Suppressor macrophage treated with lipopolysaccharide for 1 hour (primary cell): ENCODE measurements at regions not wholly inside any gene's neighbourhood (a gene's known extent, or its start where the extent isn't known, plus 50 kb on each side); places are given as distances from the start of the nearest gene placed in this dataset.

Experiments
- DNase-seq, 3 donors: peaks; one replicate each; pipeline ENCODE4 v3.0.0-alpha.2; 2020 to 2022

DNA sequence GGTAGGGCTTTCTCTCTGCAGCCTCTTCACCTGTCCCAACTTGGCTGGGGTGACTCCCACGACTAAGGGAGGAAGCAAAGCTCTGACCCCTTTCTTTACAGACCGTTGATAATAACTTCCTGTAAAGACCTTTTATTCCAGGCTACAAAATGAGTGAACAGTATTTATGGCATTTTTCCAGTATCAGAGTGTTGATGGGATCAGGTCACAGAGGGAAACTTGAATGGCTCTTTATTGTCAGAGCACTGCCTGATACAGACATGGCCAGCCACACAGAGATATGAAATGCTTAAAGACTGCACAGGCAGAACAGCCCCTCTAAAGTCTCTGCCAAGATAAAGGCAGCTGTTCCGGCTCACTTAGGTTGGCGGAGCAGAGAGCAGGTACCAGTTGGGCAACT lies 1033.9 kb upstream of the NR2F2 start:
- DNase-seq, result no peak

DNA sequence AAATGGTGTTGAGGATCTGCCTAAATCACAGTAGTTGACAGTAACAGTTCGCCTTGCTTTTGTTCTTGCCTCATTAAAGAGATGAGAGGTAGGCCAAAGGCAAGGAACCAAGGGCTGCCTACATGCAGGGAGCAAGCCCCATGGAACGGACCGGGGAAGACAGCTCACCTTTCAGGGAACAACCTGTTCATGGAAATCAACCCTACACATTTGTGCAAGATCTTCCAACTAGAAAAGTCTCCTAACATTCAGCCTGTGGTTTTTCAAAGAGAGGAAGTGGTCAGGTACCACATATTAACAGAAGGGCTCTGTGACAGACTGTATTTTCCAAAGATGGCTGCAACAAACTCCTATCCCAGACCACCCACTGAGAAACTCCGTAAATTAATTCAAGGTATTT lies 1031.8 kb upstream of the NR2F2 start:
- no peak for DNase-seq

DNA sequence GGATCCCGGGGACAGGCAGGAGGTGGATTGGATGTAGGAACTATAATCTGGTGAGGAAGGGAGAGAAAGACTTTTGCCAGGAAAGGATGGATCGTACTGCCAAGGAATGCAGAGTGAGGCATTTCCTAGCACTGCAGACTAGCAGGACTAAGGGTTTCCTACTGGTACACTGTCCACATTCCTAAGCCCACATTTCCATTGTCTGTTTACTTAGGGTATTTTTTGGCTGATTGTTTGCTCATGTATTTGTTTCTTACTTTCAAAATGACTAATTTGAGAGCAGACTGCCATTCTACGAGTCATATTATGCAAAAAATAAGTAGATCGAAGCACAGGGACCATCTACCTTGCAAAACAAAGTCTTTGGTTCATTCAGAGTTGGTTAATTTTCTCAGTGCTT lies 1029.5 kb upstream of the NR2F2 start:
- no peak for DNase-seq

DNA sequence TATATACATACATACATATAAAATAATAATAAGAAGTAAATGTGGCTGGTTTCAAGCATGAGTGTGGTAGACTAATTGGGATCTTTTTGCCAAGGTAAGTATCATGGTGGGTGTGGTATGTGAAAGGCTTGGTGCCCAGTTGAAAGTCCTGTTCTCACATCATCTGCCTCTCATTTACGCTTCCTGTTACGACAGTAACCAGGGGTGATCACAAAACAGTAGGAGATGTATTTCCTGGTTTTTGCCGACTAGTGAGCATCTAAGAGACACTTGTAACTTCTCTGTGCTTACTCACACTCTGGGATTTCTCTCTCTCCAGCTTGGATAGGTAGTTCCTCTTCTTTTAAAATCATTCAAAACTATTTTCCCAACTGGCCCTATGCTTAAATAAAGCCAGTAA lies 1028.3 kb upstream of the NR2F2 start:
- no peak for DNase-seq

DNA sequence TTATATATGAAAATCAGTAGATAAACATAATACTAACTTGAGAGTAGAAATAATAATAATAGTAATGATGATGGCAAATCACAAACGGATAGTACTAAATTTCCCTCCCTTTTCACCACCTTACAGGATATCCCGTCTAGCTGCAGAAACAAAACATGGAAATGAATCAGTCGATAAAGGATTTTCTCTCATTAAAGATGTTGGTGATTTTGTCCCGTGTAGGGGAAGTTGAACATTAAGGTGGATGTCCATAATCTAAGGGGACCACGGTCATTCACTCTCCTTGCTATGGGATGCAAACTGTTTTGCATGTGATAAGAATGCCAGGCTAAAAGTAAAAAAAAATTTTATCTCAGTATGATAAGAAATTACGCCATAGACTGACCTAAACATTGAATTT lies 1027.7 kb upstream of the NR2F2 start:
- DNase-seq, result no peak

DNA sequence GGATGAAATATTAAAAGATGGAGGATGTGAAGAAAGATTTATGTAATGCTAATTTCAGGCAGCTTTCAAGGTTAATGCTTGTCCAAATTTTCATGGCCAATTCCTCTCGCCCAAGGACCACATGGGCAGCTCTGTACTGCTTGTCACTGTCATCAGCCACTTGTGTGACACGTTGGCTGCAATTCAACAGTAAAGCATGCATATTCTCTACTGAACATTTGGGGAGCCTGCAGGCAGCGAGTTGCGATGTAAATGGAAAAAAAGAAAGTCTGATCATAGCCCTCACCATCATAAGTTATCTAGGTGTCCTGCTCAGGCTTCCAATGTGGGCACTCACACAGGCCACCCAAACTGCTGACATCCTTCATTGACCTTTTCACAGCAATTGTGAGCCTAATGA lies 1026.8 kb upstream of the NR2F2 start:
- DNase-seq, result no peak

DNA sequence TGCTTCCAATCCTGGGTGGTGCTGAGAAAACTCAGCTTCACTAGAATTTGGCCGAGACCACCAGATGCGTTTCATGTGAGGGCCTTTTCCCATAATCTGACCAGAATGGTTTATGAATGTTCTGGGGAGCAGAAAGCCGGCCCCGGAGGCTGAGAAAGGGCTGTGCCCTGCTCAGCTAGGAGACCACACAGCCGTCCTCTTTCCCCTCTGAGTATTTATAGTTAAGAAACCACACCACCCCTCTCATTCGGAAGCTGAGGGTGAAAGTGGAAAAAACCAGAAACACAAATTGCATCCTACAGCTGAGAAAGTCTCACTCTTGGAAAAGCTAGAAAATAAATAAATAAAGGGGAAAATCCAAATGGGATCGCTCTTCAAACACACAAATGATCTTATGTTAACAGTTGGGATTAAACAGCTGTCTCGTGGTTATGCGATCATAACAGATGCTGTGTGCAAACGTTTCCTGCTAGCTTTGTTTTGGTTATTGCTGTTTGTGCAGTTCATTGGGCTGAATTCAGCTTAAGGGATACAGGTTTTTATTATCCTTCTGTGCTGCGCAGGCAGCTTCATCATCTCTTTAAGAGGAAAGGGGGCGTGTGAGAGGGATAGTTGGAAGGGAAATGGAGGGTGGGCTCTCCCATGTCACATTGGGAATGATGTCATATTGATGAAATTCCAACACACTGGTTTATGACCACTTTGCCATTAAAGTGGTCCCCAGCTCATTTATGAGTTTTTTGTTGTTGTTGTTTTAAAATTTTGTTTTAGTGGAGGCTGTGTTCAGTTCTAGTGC lies 1026.2 kb upstream of the NR2F2 start:
- DNase-seq, result no peak

DNA sequence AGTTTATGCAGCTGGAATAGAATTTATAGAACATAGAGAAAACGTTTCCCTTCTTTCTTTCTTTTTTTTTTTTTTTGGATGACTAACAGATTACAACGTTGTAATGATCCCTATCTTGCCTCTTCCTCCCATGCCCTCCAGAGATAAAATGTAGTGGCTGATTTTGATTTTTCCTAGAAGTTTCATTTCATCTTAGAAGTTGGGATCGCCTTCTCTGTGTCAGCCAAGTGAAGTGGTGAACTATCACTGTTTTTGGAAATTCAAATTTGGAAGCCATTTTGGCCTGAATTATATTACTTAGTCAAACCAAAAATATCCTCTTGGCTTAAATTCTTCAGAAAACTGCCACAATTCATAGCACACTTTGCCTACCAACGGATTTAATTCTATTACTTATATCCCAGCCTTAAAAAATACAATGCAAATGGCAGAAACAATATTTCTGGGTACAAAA lies 1025.5 kb upstream of the NR2F2 start:
- DNase-seq, result no peak

DNA sequence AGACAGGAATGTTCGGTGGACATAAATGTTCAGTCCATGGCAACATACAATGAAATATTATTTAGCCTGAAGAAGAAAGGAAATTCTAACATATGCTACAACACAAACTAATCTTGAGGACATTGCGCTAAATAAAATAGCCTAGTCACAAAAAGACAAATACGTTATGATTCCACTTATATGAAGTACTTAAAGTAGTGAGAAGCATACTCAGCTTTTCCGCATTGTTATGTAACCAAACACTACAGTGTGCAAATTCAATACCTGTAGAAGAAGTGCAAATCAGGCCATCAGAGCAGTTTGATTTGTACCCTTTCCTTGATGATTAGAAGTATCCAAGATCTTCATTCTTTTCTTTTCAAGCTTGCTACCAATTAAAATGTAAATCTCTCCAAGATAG lies 1023.4 kb upstream of the NR2F2 start:
- DNase-seq, result no peak

DNA sequence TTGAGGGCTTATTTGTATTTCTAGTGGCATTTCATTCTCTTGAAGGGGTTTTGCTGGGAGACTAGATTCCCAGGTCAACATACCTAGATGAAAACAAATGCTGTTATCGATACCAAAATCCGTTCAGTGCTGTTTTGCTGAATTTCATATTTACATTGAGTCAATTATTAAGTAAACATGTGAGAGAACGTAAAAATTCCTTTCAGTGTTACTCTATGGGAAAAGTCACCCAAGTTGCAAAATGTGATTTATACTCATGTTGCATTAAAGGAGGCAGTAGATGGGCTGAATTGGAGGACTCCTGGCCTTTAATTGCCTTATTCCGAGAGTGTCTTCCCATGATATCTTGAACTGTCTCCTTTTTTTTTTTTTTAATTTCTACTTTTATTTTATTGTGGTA lies 1011.3 kb upstream of the NR2F2 start:
- DNase-seq, result no peak

DNA sequence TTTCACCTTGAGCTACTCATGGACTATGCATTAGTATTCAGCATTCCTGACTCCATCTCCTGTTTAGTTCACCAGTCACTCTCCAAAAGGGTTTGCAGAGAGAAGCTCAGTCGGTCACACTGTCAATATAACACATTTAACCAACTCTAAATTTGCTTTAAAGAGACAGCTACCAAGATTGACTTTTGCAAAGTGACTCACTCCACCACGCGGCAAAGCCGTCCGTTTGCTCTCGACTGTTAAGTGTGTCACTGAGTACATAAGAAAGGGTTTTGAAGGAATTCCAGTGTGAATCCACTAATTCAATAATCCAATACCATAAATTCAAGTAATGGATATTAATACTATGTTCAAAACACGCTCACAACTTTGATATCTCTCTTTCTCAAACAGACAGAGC lies 1006.7 kb upstream of the NR2F2 start:
- no peak for DNase-seq

DNA sequence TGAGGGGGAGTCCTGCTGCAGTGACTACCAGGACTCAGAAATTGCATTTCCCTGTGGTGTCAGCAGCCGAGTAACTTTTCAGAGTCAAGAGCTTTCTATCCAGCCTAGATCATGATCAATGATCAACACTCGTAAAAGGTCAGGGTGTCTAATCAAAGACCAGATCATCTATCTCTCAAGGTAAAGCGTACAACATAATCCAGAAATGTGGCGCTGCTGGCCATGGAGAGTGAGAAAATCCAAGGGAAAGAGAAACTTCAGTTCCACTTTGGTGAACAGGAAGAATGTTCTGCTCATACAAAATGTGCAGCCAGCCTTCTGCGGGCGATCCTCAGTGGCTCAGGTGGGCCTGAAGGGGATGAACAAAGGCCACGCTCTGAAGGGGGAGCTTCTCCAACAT lies 1005.8 kb upstream of the NR2F2 start:
- no peak for DNase-seq

DNA sequence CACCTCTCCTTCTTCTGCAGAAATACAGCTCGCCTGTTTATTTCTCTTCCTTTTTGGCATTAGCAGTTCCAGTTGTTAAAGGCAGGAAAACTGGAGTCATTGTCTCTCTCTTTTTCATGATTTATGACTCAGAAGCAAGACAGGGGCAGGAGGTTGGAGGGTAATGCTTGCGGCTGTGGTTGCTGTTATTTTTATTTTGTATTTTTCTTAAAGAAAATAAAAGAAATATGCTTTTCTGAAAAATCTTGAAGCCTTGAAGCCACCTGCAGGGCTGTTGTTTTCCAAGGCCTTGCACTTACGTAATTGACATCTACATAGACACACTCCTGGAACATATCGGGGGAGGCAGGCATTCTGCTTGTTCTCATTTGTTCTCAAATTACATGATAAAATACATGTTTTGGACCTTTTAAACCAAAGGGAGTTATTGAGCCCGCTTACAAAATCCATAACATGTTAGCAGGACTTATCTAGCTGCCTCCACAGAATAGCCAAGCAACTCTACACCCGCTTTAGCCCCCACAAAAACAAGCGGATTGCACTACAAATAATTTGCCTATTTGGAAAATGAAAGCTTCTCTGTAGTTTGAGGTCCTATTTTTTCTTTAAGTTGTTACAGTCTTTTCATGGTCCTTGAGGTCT lies 1004.6 kb upstream of the NR2F2 start:
- DNase-seq, result no peak

DNA sequence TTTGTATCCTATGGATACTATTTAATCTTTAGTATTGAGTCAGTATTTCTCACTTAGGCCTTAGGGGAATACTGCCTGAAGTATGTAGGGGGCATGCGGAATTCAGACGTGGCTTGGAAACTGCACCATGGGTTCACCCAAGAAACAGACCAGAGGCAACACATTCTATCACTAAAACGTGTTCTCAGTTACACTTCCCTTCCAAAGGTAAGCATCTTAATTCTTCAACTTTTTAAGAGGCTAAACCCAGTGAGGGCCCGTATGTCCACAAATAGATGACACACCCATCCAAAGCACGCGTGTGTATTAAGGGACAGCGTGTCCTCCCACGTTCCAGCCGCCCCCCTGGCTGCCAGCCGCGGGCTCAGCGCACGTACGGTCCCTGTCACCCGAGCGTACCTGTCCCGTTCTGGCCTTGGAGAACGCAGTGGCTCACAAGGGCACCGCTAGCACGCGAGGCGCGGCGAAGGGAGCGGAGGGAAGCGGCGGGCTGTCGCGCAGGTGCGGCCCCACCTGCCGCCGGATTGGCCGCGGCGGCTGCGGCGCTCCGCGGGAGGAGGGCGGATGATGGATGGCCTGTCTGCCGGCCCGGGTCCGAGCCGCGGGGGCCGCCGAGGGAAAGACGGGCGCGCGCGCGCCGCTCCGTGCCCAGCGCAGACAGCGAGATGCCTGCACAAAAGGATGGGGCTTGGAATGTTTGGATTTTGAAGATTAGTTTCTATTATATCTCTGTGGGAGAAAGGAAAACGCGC lies 1003.9 kb upstream of the NR2F2 start:
- DNase-seq, result no peak

DNA sequence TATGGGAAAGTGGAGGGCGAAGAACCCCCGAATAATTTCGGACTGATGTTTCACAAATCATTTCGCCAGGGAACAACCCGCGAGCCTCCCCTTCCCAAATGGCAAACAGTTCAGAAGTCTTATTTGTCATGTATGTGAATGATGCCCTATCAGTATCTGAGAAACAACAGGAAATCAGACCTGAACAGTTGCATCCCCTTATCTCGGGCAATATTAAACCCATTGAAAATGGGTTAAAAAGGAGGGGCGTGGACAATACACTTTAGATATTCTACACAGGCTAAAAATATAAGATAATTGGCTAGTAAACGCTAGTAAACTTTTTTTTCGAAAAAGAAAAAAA lies 1003.3 kb upstream of the NR2F2 start:
- no peak for DNase-seq

DNA sequence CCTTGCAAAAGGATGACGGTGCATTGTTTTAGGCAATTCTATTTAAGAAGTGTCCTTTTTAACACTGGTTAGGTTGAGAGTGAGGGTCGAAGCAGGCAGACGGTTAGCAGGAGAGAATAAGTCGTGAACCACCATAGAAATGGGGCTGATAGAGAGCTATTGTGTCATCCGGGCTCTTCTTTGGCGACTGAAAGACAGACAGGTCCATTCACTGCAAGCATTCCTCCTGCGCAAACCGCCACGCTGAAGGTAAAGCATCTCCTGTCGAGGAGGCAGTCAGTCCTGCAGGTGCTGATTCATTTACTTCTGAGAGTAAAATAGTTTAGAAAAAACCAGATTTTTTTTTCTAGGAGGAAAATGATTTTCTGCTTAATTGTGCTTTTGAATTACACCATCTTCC lies 1002.8 kb upstream of the NR2F2 start:
- DNase-seq, result no peak

DNA sequence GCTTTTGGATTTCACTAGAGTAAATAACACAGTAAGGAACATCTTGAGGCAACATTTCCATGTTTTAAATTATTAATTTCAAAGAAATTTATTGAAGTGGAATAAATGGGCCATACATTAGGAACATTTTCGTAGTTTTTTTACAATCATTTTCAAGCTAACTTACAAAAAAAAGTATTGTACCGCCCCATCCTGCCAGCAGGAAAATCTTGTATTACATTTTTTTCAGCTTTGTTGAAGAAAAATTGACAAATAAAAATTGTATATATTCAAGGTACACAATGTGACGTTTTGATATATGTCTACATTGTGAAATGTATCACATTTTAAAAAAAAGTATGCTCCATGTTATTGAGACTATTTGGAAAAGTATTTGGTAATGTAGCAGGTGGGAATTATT lies 1001.9 kb upstream of the NR2F2 start:
- no peak for DNase-seq

DNA sequence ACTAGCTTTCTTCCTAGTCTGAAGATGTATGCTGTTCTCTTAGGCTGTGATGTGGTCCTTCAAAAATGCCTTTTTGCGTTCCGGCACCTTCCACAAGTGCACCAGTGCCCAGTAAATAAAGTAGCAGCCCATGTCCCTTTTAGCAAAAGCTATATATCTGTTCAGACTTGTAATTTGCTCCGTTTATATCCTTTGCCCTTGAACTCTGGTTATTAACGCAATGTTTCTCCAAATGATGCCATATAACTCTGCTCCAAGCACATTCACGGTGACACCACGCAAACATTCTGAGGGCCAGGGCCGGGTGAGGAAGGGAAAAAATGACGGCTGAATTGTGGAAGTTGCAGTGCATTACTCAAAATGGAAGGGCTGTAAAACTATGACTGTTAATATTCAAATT lies 1001.1 kb upstream of the NR2F2 start:
- DNase-seq, result no peak

DNA sequence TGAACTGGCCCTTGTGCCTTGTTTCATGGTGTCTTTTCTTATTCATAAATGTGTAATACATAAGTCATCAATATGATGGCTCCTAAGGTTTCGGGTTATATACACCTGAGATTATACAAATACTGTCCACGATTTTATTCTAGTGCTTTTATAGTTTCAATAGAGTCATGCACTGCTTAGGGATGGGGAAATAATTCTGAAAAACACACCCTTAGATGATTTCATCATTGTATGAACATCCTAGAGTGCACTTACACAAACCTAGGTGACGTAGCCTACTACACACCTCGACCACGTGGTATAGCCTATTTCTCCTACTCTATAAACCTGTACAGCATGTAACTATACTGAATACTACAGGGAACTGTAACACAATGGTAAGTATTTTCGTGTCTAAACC lies 988.8 kb upstream of the NR2F2 start:
- DNase-seq, result no peak

DNA sequence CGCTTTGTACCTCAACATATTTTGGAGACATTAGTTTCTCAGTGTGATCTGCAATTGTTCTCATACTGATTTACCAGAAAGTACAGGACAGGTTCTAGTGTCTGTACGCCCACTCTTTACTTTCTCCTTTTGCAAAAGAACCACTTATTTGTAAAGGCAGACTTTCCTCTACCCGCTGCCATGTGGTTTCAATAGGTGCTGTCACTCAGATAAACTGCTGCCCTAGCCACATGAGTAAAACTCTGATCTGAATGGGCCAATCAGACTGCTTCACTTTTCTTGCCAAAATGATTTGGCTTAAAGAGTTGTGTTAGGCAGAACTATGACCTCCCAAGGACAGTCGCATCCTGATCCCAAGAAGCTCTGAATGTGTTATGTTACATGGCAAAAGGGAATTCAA lies 984.6 kb upstream of the NR2F2 start:
- no peak for DNase-seq

DNA sequence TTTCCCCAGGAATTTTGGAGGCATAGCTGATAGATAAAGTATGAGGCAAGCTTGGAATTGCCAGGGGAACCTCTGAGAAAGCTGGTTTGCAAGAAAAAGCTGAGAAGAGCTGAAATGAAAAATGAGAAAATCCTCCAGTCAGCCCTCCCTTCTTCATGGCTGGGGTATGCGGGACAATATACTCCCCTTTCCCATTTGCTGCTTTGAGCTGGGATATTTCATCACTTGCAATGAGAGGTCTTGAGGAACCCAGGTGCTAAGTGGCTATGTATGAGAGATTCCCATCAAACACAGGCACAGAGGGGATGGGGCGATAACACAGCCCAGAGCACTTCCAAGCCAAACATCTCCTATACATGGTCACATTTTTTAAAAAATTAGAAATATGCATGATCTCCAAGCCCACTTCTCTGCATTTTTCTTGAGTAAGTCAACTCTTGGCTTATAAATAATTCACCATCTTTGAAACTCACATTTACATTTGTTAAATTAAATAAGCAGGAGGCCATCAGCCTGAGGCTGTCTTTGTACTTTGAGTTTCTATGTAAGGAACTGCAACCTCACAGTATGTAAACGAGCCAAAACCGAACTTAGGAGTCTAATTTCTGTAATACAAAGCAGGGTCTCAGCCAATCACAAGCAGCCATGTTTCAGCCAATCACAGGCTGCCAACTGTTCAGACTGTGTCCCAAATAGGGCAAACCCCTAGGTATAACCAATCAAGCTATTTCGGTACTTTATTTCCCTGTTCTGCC lies 983.6 kb upstream of the NR2F2 start:
- no peak for DNase-seq

DNA sequence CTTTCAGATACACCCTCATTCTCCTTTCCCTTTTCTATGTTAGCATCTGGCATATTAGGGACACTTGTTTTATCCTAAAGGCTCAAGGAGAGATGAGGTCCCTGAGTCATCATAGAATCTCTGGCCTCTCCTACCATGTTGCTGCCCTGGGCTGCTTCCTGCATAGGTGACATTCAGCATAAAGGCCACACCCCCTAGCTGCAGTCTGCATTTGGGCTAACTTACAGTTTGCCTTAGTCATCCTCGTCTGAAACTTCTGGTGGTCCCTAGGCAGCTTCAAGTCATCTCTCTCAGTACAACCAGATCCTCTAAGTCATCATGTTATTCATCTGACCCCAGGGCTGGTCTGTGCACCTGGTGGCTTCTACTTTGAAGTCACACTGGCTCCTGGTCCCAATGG lies 982.7 kb upstream of the NR2F2 start:
- no peak for DNase-seq

DNA sequence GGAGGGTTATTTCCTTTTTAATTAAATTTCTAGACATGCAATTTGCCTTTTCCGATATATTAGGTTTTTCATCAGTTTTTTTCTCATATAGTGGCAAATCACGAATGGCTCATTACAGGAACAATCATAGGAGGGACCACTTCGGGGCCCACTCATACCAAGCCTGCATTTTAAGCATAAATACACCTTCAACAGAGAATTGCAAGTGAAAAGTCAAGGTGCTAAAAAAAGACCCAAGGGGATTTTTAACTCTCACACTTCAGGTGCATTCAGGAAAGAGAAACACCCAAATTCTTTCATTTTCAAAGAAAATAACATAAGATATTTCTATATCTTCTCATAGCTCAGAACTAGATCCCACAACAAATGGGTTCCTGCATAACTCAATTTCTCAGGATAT lies 979.6 kb upstream of the NR2F2 start:
- no peak for DNase-seq
